ENCODE measurements at regions not wholly inside any gene's neighbourhood (a gene's known extent, or its start where the extent isn't known, plus 50 kb on each side); places are given as distances from the start of the nearest gene placed in this dataset.

- TF ChIP-seq CTCF (conservative IDR thresholded peaks at IDR 0.05; ENCODE audit: low read depth, low read length) (no peak), EZH2phosphoT487 (IDR thresholded peaks at IDR 0.05; ENCODE audit: borderline replicate concordance, low read length) (no peak)
Observed at GRCh38 chr4:188403272-188403671, 264.0 kb downstream of the TRIML1 start.

Data from PC-3 (cell line).